ENCODE measurements at regions not wholly inside any gene's neighbourhood (a gene's known extent, or its start where the extent isn't known, plus 50 kb on each side); places are given as distances from the start of the nearest gene placed in this dataset.
"Not testable (repeated sequence)": the region's sequence is repeated elsewhere in the genome, so short reads cannot be mapped to it uniquely, and the experiment has no call there.

GRCh38 chr4:148643851-148644250 is 201.6 kb upstream of the NR3C2 start:
- no peak for TF ChIP-seq CTCF (IDR thresholded peaks at IDR 0.05)
- DNase-seq = no peak
- Mint-ChIP-seq H3K36me3 (ENCODE audit: low read depth) (no peaks in the 10 kb centered on the region), H3K27ac (no peak overlapping the region), H3K4me3 (no peak overlapping the region), H3K4me1 (ENCODE audit: low read depth) (no peaks in the 10 kb centered on the region), H3K9me3 (peaks cover 44% of the 10 kb centered on the region), H3K27me3 (ENCODE audit: insufficient read depth) (no peaks in the 10 kb centered on the region)

GRCh38 chr4:148642907-148643306 is 200.7 kb upstream of the NR3C2 start:
- H3K27me3 Mint-ChIP-seq (ENCODE audit: insufficient read depth) = no peaks in the 10 kb centered on the region
- no peaks in the 10 kb centered on the region for H3K4me1 Mint-ChIP-seq (ENCODE audit: low read depth)
- no peak for DNase-seq
- H3K4me3 Mint-ChIP-seq = no peak overlapping the region
- no peak overlapping the region for H3K27ac Mint-ChIP-seq
- peaks cover 4% of the 10 kb centered on the region; the same call in 1 of the 2 replicates for H3K36me3 Mint-ChIP-seq (ENCODE audit: low read depth)
- TF ChIP-seq CTCF (IDR thresholded peaks at IDR 0.05) = no peak
- peaks cover 52% of the 10 kb centered on the region for H3K9me3 Mint-ChIP-seq

- not testable (repeated sequence) for H3K4me3 Mint-ChIP-seq; H3K4me1 Mint-ChIP-seq (ENCODE audit: low read depth); H3K27ac Mint-ChIP-seq; H3K27me3 Mint-ChIP-seq (ENCODE audit: insufficient read depth); DNase-seq; H3K36me3 Mint-ChIP-seq (ENCODE audit: low read depth)
- peaks cover 57% of the 10 kb centered on the region for H3K9me3 Mint-ChIP-seq
Measured at GRCh38 chr4:148638079-148638478, 195.9 kb upstream of the NR3C2 start.

- H3K4me1 Mint-ChIP-seq (ENCODE audit: low read depth); H3K27me3 Mint-ChIP-seq (ENCODE audit: insufficient read depth): not testable (repeated sequence)
Measured at GRCh38 chr4:148637453-148637852, 195.2 kb upstream of the NR3C2 start.

GRCh38 chr4:148634476-148634875 is 192.3 kb upstream of the NR3C2 start:
- H3K4me1 Mint-ChIP-seq (ENCODE audit: low read depth) = no peaks in the 10 kb centered on the region
- TF ChIP-seq CTCF (IDR thresholded peaks at IDR 0.05) = no peak
- H3K4me3 Mint-ChIP-seq = no peak overlapping the region
- H3K27ac Mint-ChIP-seq = no peak overlapping the region
- no peaks in the 10 kb centered on the region for H3K27me3 Mint-ChIP-seq (ENCODE audit: insufficient read depth)
- H3K36me3 Mint-ChIP-seq (ENCODE audit: low read depth) = peaks cover 6% of the 10 kb centered on the region
- peaks cover 49% of the 10 kb centered on the region for H3K9me3 Mint-ChIP-seq
- DNase-seq = no peak

More at GRCh38 chr4:148637453-148637852, 195.2 kb upstream of the NR3C2 start:
- not testable (repeated sequence) for H3K4me3 Mint-ChIP-seq; DNase-seq; H3K36me3 Mint-ChIP-seq (ENCODE audit: low read depth); H3K27ac Mint-ChIP-seq
- peaks cover 54% of the 10 kb centered on the region for H3K9me3 Mint-ChIP-seq

- peaks cover 6% of the 10 kb centered on the region for H3K36me3 Mint-ChIP-seq (ENCODE audit: low read depth)
- peaks cover 52% of the 10 kb centered on the region for H3K9me3 Mint-ChIP-seq
- no peak overlapping the region for H3K4me3 Mint-ChIP-seq
- H3K27me3 Mint-ChIP-seq (ENCODE audit: insufficient read depth) = no peaks in the 10 kb centered on the region
- DNase-seq = no peak
- TF ChIP-seq CTCF (IDR thresholded peaks at IDR 0.05) = no peak
- H3K4me1 Mint-ChIP-seq (ENCODE audit: low read depth) = no peaks in the 10 kb centered on the region
- H3K27ac Mint-ChIP-seq = no peak overlapping the region
Measured at GRCh38 chr4:148633720-148634119, 191.5 kb upstream of the NR3C2 start.

- no peaks in the 10 kb centered on the region for H3K27me3 Mint-ChIP-seq (ENCODE audit: insufficient read depth)
- H3K27ac Mint-ChIP-seq = no peak overlapping the region
- no peak for TF ChIP-seq CTCF (IDR thresholded peaks at IDR 0.05)
- no peaks in the 10 kb centered on the region; the same call in 1 of the 2 replicates for H3K36me3 Mint-ChIP-seq (ENCODE audit: low read depth)
- no peak for DNase-seq
- H3K9me3 Mint-ChIP-seq = peaks cover 40% of the 10 kb centered on the region
- H3K4me3 Mint-ChIP-seq = no peak overlapping the region
- no peaks in the 10 kb centered on the region for H3K4me1 Mint-ChIP-seq (ENCODE audit: low read depth)
Measured at GRCh38 chr4:148632476-148632875, 190.3 kb upstream of the NR3C2 start.
